ENCODE measurements at regions not wholly inside any gene's neighbourhood (a gene's known extent, or its start where the extent isn't known, plus 50 kb on each side); places are given as distances from the start of the nearest gene placed in this dataset.
"Not testable (repeated sequence)": the region's sequence is repeated elsewhere in the genome, so short reads cannot be mapped to it uniquely, and the experiment has no call there.

GRCh38 chr15:62418496-62418895 lies 253.4 kb upstream of the C2CD4B start:
- not testable (repeated sequence) for TF ChIP-seq CTCF (IDR thresholded peaks at IDR 0.05 in 8 of 11, conservative IDR thresholded peaks at IDR 0.05 in 3 of 11); POLR2A (IDR thresholded peaks at IDR 0.05)
